ENCODE measurements at regions not wholly inside any gene's neighbourhood (a gene's known extent, or its start where the extent isn't known, plus 50 kb on each side); places are given as distances from the start of the nearest gene placed in this dataset.

DNA sequence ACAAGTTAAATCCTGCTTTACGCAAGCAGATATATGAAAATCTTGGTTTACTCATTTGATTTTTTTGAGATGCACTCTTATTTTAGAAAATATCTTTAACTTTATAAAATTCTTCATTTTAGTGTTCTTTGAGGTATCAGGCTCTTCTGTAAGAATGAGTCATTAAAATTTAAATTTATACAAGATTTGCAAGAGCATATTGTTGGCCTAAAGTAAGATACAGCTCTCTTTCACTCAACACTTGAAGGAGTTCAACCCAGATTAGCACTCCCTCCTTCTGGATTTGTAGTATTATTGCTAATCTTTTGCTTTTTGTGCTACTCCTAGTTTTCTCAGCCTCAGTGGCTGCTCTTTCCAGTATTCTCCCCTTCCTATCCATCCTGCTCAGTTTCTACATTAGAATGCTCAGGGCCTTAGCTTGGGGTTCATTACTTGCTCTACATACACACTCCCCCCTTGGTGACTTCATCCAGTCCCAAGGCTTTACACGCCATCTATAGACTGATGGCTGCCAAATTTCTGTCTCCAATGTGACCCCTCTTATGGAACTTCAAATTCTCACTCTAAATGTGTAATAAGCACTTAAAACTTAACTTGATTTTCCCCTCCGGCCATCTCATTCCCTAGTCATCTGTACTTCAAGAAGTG lies 425.3 kb upstream of the FANCL start:
- no peaks in the 10 kb centered on the region for H3K27me3 ChIP-seq (replicated peaks; ENCODE audit: insufficient read depth)
- no peak overlapping the region for H3K4me3 ChIP-seq
- no peak overlapping the region for H3K27ac ChIP-seq
- no peak for DNase-seq (ENCODE audit: low spot score)
- TF ChIP-seq, protein P1, sequence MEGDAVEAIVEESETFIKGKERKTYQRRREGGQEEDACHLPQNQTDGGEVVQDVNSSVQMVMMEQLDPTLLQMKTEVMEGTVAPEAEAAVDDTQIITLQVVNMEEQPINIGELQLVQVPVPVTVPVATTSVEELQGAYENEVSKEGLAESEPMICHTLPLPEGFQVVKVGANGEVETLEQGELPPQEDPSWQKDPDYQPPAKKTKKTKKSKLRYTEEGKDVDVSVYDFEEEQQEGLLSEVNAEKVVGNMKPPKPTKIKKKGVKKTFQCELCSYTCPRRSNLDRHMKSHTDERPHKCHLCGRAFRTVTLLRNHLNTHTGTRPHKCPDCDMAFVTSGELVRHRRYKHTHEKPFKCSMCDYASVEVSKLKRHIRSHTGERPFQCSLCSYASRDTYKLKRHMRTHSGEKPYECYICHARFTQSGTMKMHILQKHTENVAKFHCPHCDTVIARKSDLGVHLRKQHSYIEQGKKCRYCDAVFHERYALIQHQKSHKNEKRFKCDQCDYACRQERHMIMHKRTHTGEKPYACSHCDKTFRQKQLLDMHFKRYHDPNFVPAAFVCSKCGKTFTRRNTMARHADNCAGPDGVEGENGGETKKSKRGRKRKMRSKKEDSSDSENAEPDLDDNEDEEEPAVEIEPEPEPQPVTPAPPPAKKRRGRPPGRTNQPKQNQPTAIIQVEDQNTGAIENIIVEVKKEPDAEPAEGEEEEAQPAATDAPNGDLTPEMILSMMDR (IDR thresholded peaks at IDR 0.05): no peak
- no peak for ATAC-seq (ENCODE audit: insufficient number of reproducible peaks, low FRiP score, low read depth)
- no peaks in the 10 kb centered on the region for H3K36me3 ChIP-seq
- no peaks in the 10 kb centered on the region for H3K9me3 ChIP-seq
- H3K4me1 ChIP-seq (ENCODE audit: control insufficient read depth in 1 of 2, low read depth in 2 of 2): no peaks in the 10 kb centered on the region

DNA sequence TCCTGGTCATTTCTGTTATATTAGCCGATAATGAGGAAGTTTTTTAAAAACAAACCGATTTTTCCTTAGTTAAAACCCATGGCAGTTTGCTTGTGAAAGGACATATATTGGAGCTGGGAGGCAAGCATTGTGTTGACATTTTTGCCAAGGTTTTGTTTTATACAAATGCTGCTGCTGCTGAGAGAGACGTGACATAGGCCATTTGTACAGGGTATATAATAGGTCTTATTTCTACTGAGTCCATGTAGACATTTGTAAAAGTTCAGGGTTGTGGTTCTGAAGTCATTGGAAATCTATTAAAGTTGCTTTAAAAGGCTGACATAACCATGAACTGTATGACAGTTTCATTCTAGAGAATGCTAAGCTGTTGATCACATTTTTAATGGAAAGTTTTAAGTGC lies 424.0 kb upstream of the FANCL start:
- no peaks in the 10 kb centered on the region for H3K4me1 ChIP-seq (ENCODE audit: control insufficient read depth in 1 of 2, low read depth in 2 of 2)
- H3K4me3 ChIP-seq: no peak overlapping the region
- no peaks in the 10 kb centered on the region for H3K9me3 ChIP-seq
- no peak overlapping the region for H3K27ac ChIP-seq
- DNase-seq (ENCODE audit: low spot score) (no peak), ATAC-seq (ENCODE audit: insufficient number of reproducible peaks, low FRiP score, low read depth) (no peak)
- TF ChIP-seq, protein P1 (IDR thresholded peaks at IDR 0.05): no peak
- no peaks in the 10 kb centered on the region for H3K36me3 ChIP-seq
- H3K27me3 ChIP-seq (replicated peaks; ENCODE audit: insufficient read depth): no peaks in the 10 kb centered on the region

DNA sequence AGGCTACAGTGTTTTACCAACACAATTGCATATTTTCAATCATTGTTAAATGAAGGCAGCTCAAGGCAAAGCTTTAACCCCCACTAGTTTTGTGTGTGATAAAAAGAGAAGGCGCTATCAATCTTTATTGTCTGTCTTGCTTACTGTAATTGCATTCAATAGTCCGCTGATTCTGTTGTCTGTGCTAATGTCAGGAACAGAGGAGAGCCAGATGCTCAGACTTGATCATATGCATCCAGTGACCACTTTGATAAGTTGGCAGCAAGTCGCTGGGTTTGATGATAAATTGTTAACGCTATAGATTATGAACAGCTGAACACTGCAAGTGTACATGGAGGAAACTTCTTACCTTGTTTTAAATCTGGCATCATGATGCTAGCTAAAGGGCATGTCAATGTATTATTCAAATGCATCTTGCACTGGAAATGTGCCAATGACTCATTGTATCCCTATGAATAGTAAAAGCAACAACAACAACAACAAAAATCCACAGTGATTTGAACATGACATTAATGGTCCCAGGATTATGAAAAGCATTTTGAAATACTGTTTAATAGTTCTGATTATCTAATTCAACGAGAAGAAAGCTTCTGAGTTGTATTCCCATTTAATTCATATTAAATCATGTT lies 423.5 kb upstream of the FANCL start:
- TF ChIP-seq, protein P1 (IDR thresholded peaks at IDR 0.05): no peak
- Histone ChIP-seq H3K4me3 (no peak overlapping the region), H3K27me3 (replicated peaks; ENCODE audit: insufficient read depth) (no peaks in the 10 kb centered on the region), H3K9me3 (no peaks in the 10 kb centered on the region), H3K36me3 (no peaks in the 10 kb centered on the region), H3K27ac (no peak overlapping the region), H3K4me1 (ENCODE audit: control insufficient read depth in 1 of 2, low read depth in 2 of 2) (no peaks in the 10 kb centered on the region)
- DNase-seq (ENCODE audit: low spot score) (no peak), ATAC-seq (ENCODE audit: insufficient number of reproducible peaks, low FRiP score, low read depth) (no peak)

DNA sequence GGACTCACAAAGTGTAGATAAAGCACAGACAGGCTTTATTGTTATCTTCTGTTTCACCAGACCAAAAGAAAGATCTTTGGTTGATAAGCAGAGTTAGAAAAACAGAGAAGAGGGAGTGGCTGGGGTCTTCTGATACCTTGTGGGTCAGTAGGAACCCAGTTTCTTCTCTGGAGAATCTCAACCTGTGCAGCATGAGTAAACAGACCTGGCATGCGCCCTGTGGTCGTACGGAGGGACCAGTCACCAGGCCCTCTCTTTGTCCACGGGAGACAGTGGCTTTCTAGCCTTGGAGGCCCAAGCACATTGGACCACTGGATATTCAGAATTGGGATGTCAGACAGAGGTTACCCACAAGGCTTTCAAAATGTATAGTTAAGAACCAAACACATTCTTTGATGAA lies 418.9 kb upstream of the FANCL start:
- H3K27ac ChIP-seq: no peak overlapping the region
- no peaks in the 10 kb centered on the region for H3K27me3 ChIP-seq (replicated peaks; ENCODE audit: insufficient read depth)
- no peaks in the 10 kb centered on the region for H3K36me3 ChIP-seq
- TF ChIP-seq, protein P1 (IDR thresholded peaks at IDR 0.05): no peak
- DNase-seq (ENCODE audit: low spot score): no peak
- H3K4me1 ChIP-seq (ENCODE audit: control insufficient read depth in 1 of 2, low read depth in 2 of 2): no peaks in the 10 kb centered on the region
- H3K9me3 ChIP-seq: no peaks in the 10 kb centered on the region
- no peak overlapping the region for H3K4me3 ChIP-seq
- ATAC-seq (ENCODE audit: insufficient number of reproducible peaks, low FRiP score, low read depth): no peak

DNA sequence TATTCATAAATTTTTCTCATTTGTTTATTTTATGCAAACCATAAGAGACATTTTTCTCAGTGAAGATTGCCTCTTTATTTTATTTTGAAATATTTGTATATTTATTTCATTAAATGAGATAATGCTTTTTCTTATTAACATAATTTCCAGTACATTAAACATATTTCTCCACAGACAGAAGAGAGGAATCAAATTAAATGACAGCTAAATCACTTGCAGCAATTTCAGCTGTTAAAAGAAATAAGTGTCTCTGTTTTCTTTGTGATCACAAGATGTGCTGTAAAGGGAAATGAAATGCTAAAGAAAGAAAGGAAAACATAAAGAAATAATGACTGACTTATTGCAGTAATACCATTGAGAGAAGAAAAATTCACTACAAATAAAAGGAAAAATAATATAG lies 414.0 kb upstream of the FANCL start:
- H3K27ac ChIP-seq: no peak overlapping the region
- TF ChIP-seq, protein P1 (IDR thresholded peaks at IDR 0.05): no peak
- H3K4me3 ChIP-seq: no peak overlapping the region
- H3K9me3 ChIP-seq: no peaks in the 10 kb centered on the region
- no peak for DNase-seq (ENCODE audit: low spot score)
- H3K4me1 ChIP-seq (ENCODE audit: control insufficient read depth in 1 of 2, low read depth in 2 of 2): no peaks in the 10 kb centered on the region
- no peaks in the 10 kb centered on the region for H3K36me3 ChIP-seq
- ATAC-seq (ENCODE audit: insufficient number of reproducible peaks, low FRiP score, low read depth): no peak
- H3K27me3 ChIP-seq (replicated peaks; ENCODE audit: insufficient read depth): no peaks in the 10 kb centered on the region
